GM03348 (cell line): ENCODE measurements at regions not wholly inside any gene's neighbourhood (a gene's known extent, or its start where the extent isn't known, plus 50 kb on each side); places are given as distances from the start of the nearest gene placed in this dataset.

ENCODE experiments used
- DNase-seq: peaks from one replicate; pipeline ENCODE4 v3.0.0; 2012; ENCODE audit warnings: low spot score

GRCh38 chr2:193973781-193974180, 1683.2 kb upstream of the SLC39A10 start:
- no peak for DNase-seq

- peak; percentile 68 for DNase-seq
Observed at GRCh38 chr2:193966590-193966989, 1690.4 kb upstream of the SLC39A10 start.

GRCh38 chr2:193965263-193965662, 1691.8 kb upstream of the SLC39A10 start:
- no peak for DNase-seq

GRCh38 chr2:193963472-193964119, 1693.4 kb upstream of the SLC39A10 start:
- DNase-seq, result peak; percentile 22

GRCh38 chr2:193946806-193947205, 1710.2 kb upstream of the SLC39A10 start:
- peak; percentile 2 for DNase-seq

- no peak for DNase-seq
Observed at GRCh38 chr2:193943406-193943960, 1713.5 kb upstream of the SLC39A10 start.

GRCh38 chr2:193935114-193935513, 1721.9 kb upstream of the SLC39A10 start:
- no peak for DNase-seq

- no peak for DNase-seq
Observed at GRCh38 chr2:193929131-193929530, 1727.9 kb upstream of the SLC39A10 start.

- DNase-seq, result no peak
Observed at GRCh38 chr2:193907561-193907960, 1712.8 kb upstream of the TMEFF2 start.

GRCh38 chr2:193900292-193900691, 1705.6 kb upstream of the TMEFF2 start:
- no peak for DNase-seq

- no peak for DNase-seq
Observed at GRCh38 chr2:193895226-193895625, 1700.5 kb upstream of the TMEFF2 start.

GRCh38 chr2:193894081-193894480, 1699.3 kb upstream of the TMEFF2 start:
- no peak for DNase-seq

- DNase-seq, result no peak
Observed at GRCh38 chr2:193891023-193891422, 1696.3 kb upstream of the TMEFF2 start.

- DNase-seq, result no peak
Observed at GRCh38 chr2:193885419-193885818, 1690.7 kb upstream of the TMEFF2 start.

GRCh38 chr2:193883820-193884219, 1689.1 kb upstream of the TMEFF2 start:
- no peak for DNase-seq

- DNase-seq, result no peak
Observed at GRCh38 chr2:193876980-193877379, 1682.2 kb upstream of the TMEFF2 start.

GRCh38 chr2:193869564-193869963, 1674.8 kb upstream of the TMEFF2 start:
- DNase-seq, result no peak

- no peak for DNase-seq
Observed at GRCh38 chr2:193868833-193869232, 1674.1 kb upstream of the TMEFF2 start.

GRCh38 chr2:193868132-193868531, 1673.4 kb upstream of the TMEFF2 start:
- DNase-seq, result no peak

- no peak for DNase-seq
Observed at GRCh38 chr2:193867454-193867853, 1672.7 kb upstream of the TMEFF2 start.

- no peak for DNase-seq
Observed at GRCh38 chr2:193861557-193861956, 1666.8 kb upstream of the TMEFF2 start.

GRCh38 chr2:193847991-193848390, 1653.3 kb upstream of the TMEFF2 start:
- DNase-seq, result no peak

- peak; percentile 9 for DNase-seq
Observed at GRCh38 chr2:193847130-193847529, 1652.4 kb upstream of the TMEFF2 start.

- DNase-seq, result no peak
Observed at GRCh38 chr2:193845604-193846003, 1650.9 kb upstream of the TMEFF2 start.
